NB4 (cell line): ENCODE measurements at regions not wholly inside any gene's neighbourhood (a gene's known extent, or its start where the extent isn't known, plus 50 kb on each side); places are given as distances from the start of the nearest gene placed in this dataset.

Experiments
- MYC ChIP-seq: IDR thresholded peaks from 2 replicates; pipeline ENCODE4 v1.6.1; 2011; ENCODE audit warnings: low read depth, low read length
- POLR2A ChIP-seq: IDR thresholded peaks from 2 replicates; pipeline ENCODE4 v1.6.1; 2011; ENCODE audit warnings: mild to moderate bottlenecking; ENCODE audit not compliant: insufficient read length; ENCODE audit errors: extremely low read depth
- TF ChIP-seq, protein P1 (sequence below): IDR thresholded peaks from one replicate; pipeline ENCODE4 v1.5.1; 2012; ENCODE audit warnings: low read depth, low read length

DNA sequence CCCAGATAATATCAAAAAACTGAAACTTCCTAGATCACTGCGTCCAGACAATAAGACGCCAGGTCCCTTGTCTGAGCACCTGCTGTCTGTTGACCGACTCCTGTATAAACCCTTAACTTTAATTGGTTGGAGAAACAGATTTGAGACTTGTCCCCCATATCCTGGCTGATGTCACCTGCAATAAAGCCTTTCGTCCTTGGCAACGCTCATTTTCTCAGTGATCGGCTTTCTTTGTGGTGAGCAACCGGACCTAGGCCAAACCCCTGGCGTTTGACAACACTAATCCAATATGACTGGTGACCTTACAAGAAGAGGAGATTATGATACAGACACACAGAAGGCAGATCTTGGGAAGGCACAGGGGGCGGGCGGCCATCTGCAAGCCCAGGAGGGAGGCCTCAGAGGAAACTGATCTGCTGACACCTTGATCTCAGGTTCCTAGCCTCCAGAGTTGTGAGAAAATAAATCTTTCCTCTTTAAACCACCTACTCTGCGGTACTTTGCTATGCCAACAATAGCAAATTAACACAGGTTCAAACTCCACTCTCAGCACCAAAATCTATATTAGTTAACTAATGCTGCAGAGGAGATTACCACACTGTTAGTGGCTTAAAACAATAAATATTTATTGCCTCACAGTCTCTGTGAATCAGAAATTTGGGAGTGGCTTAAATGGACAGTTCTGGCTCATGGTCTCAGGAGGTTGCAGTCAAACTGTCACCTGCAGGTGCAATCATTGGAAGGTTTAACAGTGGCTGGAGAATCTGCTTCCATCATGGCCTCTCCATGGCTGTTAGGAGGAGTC lies 178.7 kb downstream of the OTOR start:
- TF ChIP-seq, protein P1, sequence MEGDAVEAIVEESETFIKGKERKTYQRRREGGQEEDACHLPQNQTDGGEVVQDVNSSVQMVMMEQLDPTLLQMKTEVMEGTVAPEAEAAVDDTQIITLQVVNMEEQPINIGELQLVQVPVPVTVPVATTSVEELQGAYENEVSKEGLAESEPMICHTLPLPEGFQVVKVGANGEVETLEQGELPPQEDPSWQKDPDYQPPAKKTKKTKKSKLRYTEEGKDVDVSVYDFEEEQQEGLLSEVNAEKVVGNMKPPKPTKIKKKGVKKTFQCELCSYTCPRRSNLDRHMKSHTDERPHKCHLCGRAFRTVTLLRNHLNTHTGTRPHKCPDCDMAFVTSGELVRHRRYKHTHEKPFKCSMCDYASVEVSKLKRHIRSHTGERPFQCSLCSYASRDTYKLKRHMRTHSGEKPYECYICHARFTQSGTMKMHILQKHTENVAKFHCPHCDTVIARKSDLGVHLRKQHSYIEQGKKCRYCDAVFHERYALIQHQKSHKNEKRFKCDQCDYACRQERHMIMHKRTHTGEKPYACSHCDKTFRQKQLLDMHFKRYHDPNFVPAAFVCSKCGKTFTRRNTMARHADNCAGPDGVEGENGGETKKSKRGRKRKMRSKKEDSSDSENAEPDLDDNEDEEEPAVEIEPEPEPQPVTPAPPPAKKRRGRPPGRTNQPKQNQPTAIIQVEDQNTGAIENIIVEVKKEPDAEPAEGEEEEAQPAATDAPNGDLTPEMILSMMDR: no peak
- TF ChIP-seq MYC: no peak
- TF ChIP-seq POLR2A: no peak
